ENCODE measurements at regions not wholly inside any gene's neighbourhood (a gene's known extent, or its start where the extent isn't known, plus 50 kb on each side); places are given as distances from the start of the nearest gene placed in this dataset.

DNA sequence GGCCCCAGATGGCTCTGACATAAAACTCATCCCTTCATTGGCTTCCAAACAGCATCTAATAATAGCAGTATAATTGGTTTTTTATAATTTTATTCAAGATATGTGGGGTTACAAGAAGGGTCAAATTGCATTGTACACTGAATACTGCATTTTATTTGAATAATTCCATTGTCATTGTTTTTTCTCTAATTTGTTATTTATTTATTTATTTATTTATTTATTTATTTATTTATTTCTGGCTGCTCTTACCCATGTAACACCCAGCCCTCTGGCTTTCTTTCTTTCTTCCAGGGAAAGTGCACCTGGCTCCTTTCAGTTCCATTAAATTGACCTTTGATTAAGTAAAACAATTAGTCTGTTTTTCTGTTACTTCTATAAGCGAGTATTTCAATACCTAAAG is 210.1 kb downstream of the CDH9 start:
- H3K9ac ChIP-seq (ENCODE audit: low read length in 2 of 2) = no peak overlapping the region
- H3K27ac ChIP-seq (ENCODE audit: low read length) = no peak overlapping the region
- H3K4me3 ChIP-seq (ENCODE audit: low read length in 2 of 2) = no peak overlapping the region
- H3K9me3 ChIP-seq (ENCODE audit: control insufficient read depth in 2 of 2, low read length in 2 of 2) = no peaks in the 10 kb centered on the region
- H3K4me1 ChIP-seq (ENCODE audit: control insufficient read depth, insufficient read depth, low read length) = no peaks in the 10 kb centered on the region
- no peaks in the 10 kb centered on the region for H3K36me3 ChIP-seq (ENCODE audit: control insufficient read depth in 2 of 2, insufficient read depth in 2 of 2, low read length in 2 of 2)
- no peaks in the 10 kb centered on the region for H3K27me3 ChIP-seq (ENCODE audit: control insufficient read depth in 1 of 2, insufficient read depth in 2 of 2, low read length in 2 of 2)

- H3K4me3 ChIP-seq (ENCODE audit: low read length in 2 of 2) = no peak overlapping the region
- H3K36me3 ChIP-seq (ENCODE audit: control insufficient read depth in 2 of 2, insufficient read depth in 2 of 2, low read length in 2 of 2) = no peaks in the 10 kb centered on the region
- H3K9me3 ChIP-seq (ENCODE audit: control insufficient read depth in 2 of 2, low read length in 2 of 2) = peaks cover 0 to 3% of the 10 kb centered on the region in 2 donors
- no peak overlapping the region for H3K27ac ChIP-seq (ENCODE audit: low read length)
- no peak overlapping the region for H3K9ac ChIP-seq (ENCODE audit: low read length in 2 of 2)
- H3K27me3 ChIP-seq (ENCODE audit: control insufficient read depth in 1 of 2, insufficient read depth in 2 of 2, low read length in 2 of 2) = no peaks in the 10 kb centered on the region
- H3K4me1 ChIP-seq (ENCODE audit: control insufficient read depth, insufficient read depth, low read length) = no peaks in the 10 kb centered on the region
Observed at GRCh38 chr5:26813235-26813634, 225.2 kb downstream of the CDH9 start.

GRCh38 chr5:26812714-26813113 is 225.7 kb downstream of the CDH9 start:
- H3K27ac ChIP-seq (ENCODE audit: low read length) = no peak overlapping the region
- H3K9ac ChIP-seq (ENCODE audit: low read length in 2 of 2) = no peak overlapping the region
- no peaks in the 10 kb centered on the region for H3K27me3 ChIP-seq (ENCODE audit: control insufficient read depth in 1 of 2, insufficient read depth in 2 of 2, low read length in 2 of 2)
- no peak overlapping the region for H3K4me3 ChIP-seq (ENCODE audit: low read length in 2 of 2)
- H3K36me3 ChIP-seq (ENCODE audit: control insufficient read depth in 2 of 2, insufficient read depth in 2 of 2, low read length in 2 of 2) = no peaks in the 10 kb centered on the region
- H3K9me3 ChIP-seq (ENCODE audit: control insufficient read depth in 2 of 2, low read length in 2 of 2) = peaks cover 0 to 3% of the 10 kb centered on the region in 2 donors
- H3K4me1 ChIP-seq (ENCODE audit: control insufficient read depth, insufficient read depth, low read length) = no peaks in the 10 kb centered on the region

GRCh38 chr5:26807231-26808199 is 230.9 kb downstream of the CDH9 start:
- H3K9ac ChIP-seq (ENCODE audit: low read length in 2 of 2) = no peak overlapping the region
- H3K4me3 ChIP-seq (ENCODE audit: low read length in 2 of 2) = no peak overlapping the region
- no peak overlapping the region for H3K27ac ChIP-seq (ENCODE audit: low read length)
- H3K9me3 ChIP-seq (ENCODE audit: control insufficient read depth in 2 of 2, low read length in 2 of 2) = peaks cover 0 to 3% of the 10 kb centered on the region in 2 donors
- H3K36me3 ChIP-seq (ENCODE audit: control insufficient read depth in 2 of 2, insufficient read depth in 2 of 2, low read length in 2 of 2) = no peaks in the 10 kb centered on the region
- no peaks in the 10 kb centered on the region for H3K4me1 ChIP-seq (ENCODE audit: control insufficient read depth, insufficient read depth, low read length)
- H3K27me3 ChIP-seq (ENCODE audit: control insufficient read depth in 1 of 2, insufficient read depth in 2 of 2, low read length in 2 of 2) = no peaks in the 10 kb centered on the region

DNA sequence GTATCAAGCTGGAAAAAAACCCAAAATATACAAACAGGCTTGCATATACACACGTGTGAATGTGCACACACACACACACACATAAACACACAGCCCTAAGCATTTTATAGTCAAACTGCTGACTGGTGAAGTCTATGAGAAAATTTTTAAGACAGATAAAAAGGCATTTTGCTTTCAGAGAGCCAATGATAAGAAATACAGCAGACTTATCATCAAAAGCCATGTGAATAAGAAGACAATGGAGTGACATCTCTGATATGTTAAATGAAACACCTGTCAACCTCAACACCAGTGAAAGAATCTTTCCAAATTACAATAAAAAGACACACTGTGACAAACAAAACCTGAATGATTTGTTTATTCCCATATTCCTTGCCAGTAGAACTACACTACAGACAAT is 233.3 kb downstream of the CDH9 start:
- no peaks in the 10 kb centered on the region for H3K4me1 ChIP-seq (ENCODE audit: control insufficient read depth, insufficient read depth, low read length)
- no peak overlapping the region for H3K27ac ChIP-seq (ENCODE audit: low read length)
- H3K4me3 ChIP-seq (ENCODE audit: low read length in 2 of 2) = no peak overlapping the region
- H3K27me3 ChIP-seq (ENCODE audit: control insufficient read depth in 1 of 2, insufficient read depth in 2 of 2, low read length in 2 of 2) = no peaks in the 10 kb centered on the region
- H3K9me3 ChIP-seq (ENCODE audit: control insufficient read depth in 2 of 2, low read length in 2 of 2) = peaks cover 0 to 3% of the 10 kb centered on the region in 2 donors
- no peak overlapping the region for H3K9ac ChIP-seq (ENCODE audit: low read length in 2 of 2)
- H3K36me3 ChIP-seq (ENCODE audit: control insufficient read depth in 2 of 2, insufficient read depth in 2 of 2, low read length in 2 of 2) = no peaks in the 10 kb centered on the region

- Histone ChIP-seq H3K27me3 (ENCODE audit: control insufficient read depth in 1 of 2, insufficient read depth in 2 of 2, low read length in 2 of 2) (no peaks in the 10 kb centered on the region), H3K4me3 (ENCODE audit: low read length in 2 of 2) (no peak overlapping the region), H3K9me3 (ENCODE audit: control insufficient read depth in 2 of 2, low read length in 2 of 2) (peaks cover 0 to 3% of the 10 kb centered on the region in 2 donors), H3K4me1 (ENCODE audit: control insufficient read depth, insufficient read depth, low read length) (no peaks in the 10 kb centered on the region), H3K27ac (ENCODE audit: low read length) (no peak overlapping the region), H3K9ac (ENCODE audit: low read length in 2 of 2) (no peak overlapping the region), H3K36me3 (ENCODE audit: control insufficient read depth in 2 of 2, insufficient read depth in 2 of 2, low read length in 2 of 2) (no peaks in the 10 kb centered on the region)
Observed at GRCh38 chr5:26802944-26803343, 235.4 kb downstream of the CDH9 start.

GRCh38 chr5:26791433-26791832 is 247.0 kb downstream of the CDH9 start:
- Histone ChIP-seq H3K27me3 (ENCODE audit: control insufficient read depth in 1 of 2, insufficient read depth in 2 of 2, low read length in 2 of 2) (no peaks in the 10 kb centered on the region), H3K9me3 (ENCODE audit: control insufficient read depth in 2 of 2, low read length in 2 of 2) (no peaks in the 10 kb centered on the region), H3K27ac (ENCODE audit: low read length) (no peak overlapping the region), H3K4me1 (ENCODE audit: control insufficient read depth, insufficient read depth, low read length) (no peaks in the 10 kb centered on the region), H3K36me3 (ENCODE audit: control insufficient read depth in 2 of 2, insufficient read depth in 2 of 2, low read length in 2 of 2) (no peaks in the 10 kb centered on the region), H3K9ac (ENCODE audit: low read length in 2 of 2) (no peak overlapping the region), H3K4me3 (ENCODE audit: low read length in 2 of 2) (no peak overlapping the region)

DNA sequence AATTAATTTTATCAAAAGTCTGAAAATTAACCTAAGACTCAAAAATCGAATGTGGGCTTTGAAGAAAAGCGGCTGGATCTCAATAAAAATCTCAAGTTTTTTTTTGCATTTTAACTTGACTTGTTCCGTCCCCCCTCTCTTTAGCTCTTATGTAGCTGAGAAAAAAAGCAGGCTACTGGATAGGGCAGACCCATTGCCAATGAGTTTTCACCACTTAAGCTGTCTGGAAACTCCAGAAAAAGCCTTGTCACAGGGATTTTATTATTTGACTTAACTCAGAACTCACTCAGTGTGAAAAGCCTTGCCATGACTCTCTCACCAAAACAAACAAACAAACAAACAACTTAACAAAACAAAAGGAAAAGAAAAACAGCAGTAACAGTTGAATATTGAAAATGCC is 247.4 kb downstream of the CDH9 start:
- Histone ChIP-seq H3K9ac (ENCODE audit: low read length in 2 of 2) (no peak overlapping the region), H3K36me3 (ENCODE audit: control insufficient read depth in 2 of 2, insufficient read depth in 2 of 2, low read length in 2 of 2) (no peaks in the 10 kb centered on the region), H3K4me3 (ENCODE audit: low read length in 2 of 2) (no peak overlapping the region), H3K27ac (ENCODE audit: low read length) (no peak overlapping the region), H3K9me3 (ENCODE audit: control insufficient read depth in 2 of 2, low read length in 2 of 2) (no peaks in the 10 kb centered on the region), H3K27me3 (ENCODE audit: control insufficient read depth in 1 of 2, insufficient read depth in 2 of 2, low read length in 2 of 2) (no peaks in the 10 kb centered on the region), H3K4me1 (ENCODE audit: control insufficient read depth, insufficient read depth, low read length) (no peaks in the 10 kb centered on the region)

DNA sequence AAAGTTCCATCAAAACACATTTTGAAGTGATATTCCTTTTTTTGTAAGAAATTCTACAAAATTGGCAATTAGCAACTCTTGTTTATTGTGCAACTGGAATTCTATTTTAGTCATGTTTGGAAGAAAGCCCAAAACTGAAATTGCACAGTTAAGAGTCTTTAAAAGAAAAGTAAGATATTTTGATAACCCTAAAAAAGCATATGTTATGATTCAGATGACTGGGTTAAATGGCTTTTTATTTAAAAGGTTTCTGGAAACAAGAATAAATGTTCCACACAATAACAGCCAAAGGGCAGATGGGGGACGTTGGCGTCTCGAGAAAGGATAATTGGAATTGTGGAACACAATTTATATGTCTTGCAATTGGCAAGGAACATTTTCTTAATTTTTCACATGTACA is 275.2 kb downstream of the CDH9 start:
- Histone ChIP-seq H3K9me3 (ENCODE audit: control insufficient read depth in 2 of 2, low read length in 2 of 2) (peaks cover 0 to 3% of the 10 kb centered on the region in 2 donors), H3K27me3 (ENCODE audit: control insufficient read depth in 1 of 2, insufficient read depth in 2 of 2, low read length in 2 of 2) (no peaks in the 10 kb centered on the region), H3K4me3 (ENCODE audit: low read length in 2 of 2) (no peak overlapping the region), H3K27ac (ENCODE audit: low read length) (no peak overlapping the region), H3K4me1 (ENCODE audit: control insufficient read depth, insufficient read depth, low read length) (no peaks in the 10 kb centered on the region), H3K9ac (ENCODE audit: low read length in 2 of 2) (no peak overlapping the region), H3K36me3 (ENCODE audit: control insufficient read depth in 2 of 2, insufficient read depth in 2 of 2, low read length in 2 of 2) (no peaks in the 10 kb centered on the region)

- Histone ChIP-seq H3K27ac (ENCODE audit: low read length) (no peak overlapping the region), H3K36me3 (ENCODE audit: control insufficient read depth in 2 of 2, insufficient read depth in 2 of 2, low read length in 2 of 2) (no peaks in the 10 kb centered on the region), H3K27me3 (ENCODE audit: control insufficient read depth in 1 of 2, insufficient read depth in 2 of 2, low read length in 2 of 2) (no peaks in the 10 kb centered on the region), H3K4me3 (ENCODE audit: low read length in 2 of 2) (no peak overlapping the region), H3K9ac (ENCODE audit: low read length in 2 of 2) (no peak overlapping the region), H3K9me3 (ENCODE audit: control insufficient read depth in 2 of 2, low read length in 2 of 2) (no peaks in the 10 kb centered on the region), H3K4me1 (ENCODE audit: control insufficient read depth, insufficient read depth, low read length) (no peaks in the 10 kb centered on the region)
Observed at GRCh38 chr5:26761446-26761845, 276.9 kb downstream of the CDH9 start.

DNA sequence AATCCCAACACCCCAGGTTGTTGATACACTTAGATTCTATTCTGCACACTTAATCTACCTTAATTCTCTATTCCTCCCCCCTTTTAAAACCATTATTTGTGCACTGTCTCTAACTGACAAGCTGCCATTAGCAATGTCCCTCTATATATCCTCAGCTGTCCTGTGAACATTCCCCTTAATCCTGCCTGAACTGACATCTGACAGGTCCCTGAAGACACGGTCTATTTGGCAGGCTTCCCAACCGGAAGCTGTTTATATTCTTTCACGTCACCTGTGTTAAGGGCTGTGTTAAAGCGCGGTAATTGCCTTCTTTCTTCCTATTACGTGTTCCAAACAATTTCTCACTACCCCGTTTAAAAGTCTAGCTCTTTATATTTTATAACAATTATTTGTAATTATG is 277.3 kb downstream of the CDH9 start:
- Histone ChIP-seq H3K4me1 (ENCODE audit: control insufficient read depth, insufficient read depth, low read length) (no peaks in the 10 kb centered on the region), H3K27me3 (ENCODE audit: control insufficient read depth in 1 of 2, insufficient read depth in 2 of 2, low read length in 2 of 2) (no peaks in the 10 kb centered on the region), H3K9me3 (ENCODE audit: control insufficient read depth in 2 of 2, low read length in 2 of 2) (no peaks in the 10 kb centered on the region), H3K9ac (ENCODE audit: low read length in 2 of 2) (no peak overlapping the region), H3K4me3 (ENCODE audit: low read length in 2 of 2) (no peak overlapping the region), H3K27ac (ENCODE audit: low read length) (no peak overlapping the region), H3K36me3 (ENCODE audit: control insufficient read depth in 2 of 2, insufficient read depth in 2 of 2, low read length in 2 of 2) (no peaks in the 10 kb centered on the region)

All from stomach smooth muscle (tissue), 2 donors.